ENCODE measurements at regions not wholly inside any gene's neighbourhood (a gene's known extent, or its start where the extent isn't known, plus 50 kb on each side); places are given as distances from the start of the nearest gene placed in this dataset.
A peak's percentile ranks its signal among the peaks of the same experiment; 100 is the strongest.
"Not testable (repeated sequence)": the region's sequence is repeated elsewhere in the genome, so short reads cannot be mapped to it uniquely, and the experiment has no call there.

GRCh38 chr15:66637044-66637443 is 65.0 kb upstream of the SMAD6 start:
- not testable (repeated sequence) for DNase-seq

- DNase-seq, result no peak
These were observed 63.7 kb upstream of the SMAD6 start for GRCh38 chr15:66638377-66638776.

GRCh38 chr15:66641485-66642315 is 60.3 kb upstream of the SMAD6 start:
- DNase-seq, result no peak

- no peak for DNase-seq
These were observed 59.5 kb upstream of the SMAD6 start for GRCh38 chr15:66642514-66642913.

GRCh38 chr15:66643033-66643432 is 59.0 kb upstream of the SMAD6 start:
- DNase-seq, result no peak

GRCh38 chr15:66644000-66644787 is 57.8 kb upstream of the SMAD6 start:
- no peak for DNase-seq

GRCh38 chr15:66644869-66645268 is 57.2 kb upstream of the SMAD6 start:
- peak; percentile 71 for DNase-seq

GRCh38 chr15:66646308-66646707 is 55.7 kb upstream of the SMAD6 start:
- DNase-seq, result peak; percentile 40

GRCh38 chr15:66646799-66647198 is 55.2 kb upstream of the SMAD6 start:
- DNase-seq, result no peak

- no peak for DNase-seq
These were observed 54.7 kb upstream of the SMAD6 start for GRCh38 chr15:66647358-66647757.

GRCh38 chr15:66648588-66648987 is 53.4 kb upstream of the SMAD6 start:
- DNase-seq, result no peak

- DNase-seq, result no peak
These were observed 52.6 kb upstream of the SMAD6 start for GRCh38 chr15:66649235-66649984.

GRCh38 chr15:66650433-66650832 is 51.6 kb upstream of the SMAD6 start:
- peak; percentile 58 for DNase-seq

GRCh38 chr15:66651198-66651597 is 50.8 kb upstream of the SMAD6 start:
- DNase-seq, result no peak

- DNase-seq, result no peak
These were observed 50.0 kb upstream of the SMAD6 start for GRCh38 chr15:66651913-66652642.

Measured in EL (cell line).